Left forelimb (tissue), 1 donor: ENCODE measurements at regions not wholly inside any gene's neighbourhood (a gene's known extent, or its start where the extent isn't known, plus 50 kb on each side); places are given as distances from the start of the nearest gene placed in this dataset.
"Not testable (repeated sequence)": the region's sequence is repeated elsewhere in the genome, so short reads cannot be mapped to it uniquely, and the experiment has no call there.

Source experiments
- DNase-seq: peaks from one replicate; pipeline ENCODE4 v3.0.0-alpha.2; 2018; ENCODE audit warnings: low spot score

DNA sequence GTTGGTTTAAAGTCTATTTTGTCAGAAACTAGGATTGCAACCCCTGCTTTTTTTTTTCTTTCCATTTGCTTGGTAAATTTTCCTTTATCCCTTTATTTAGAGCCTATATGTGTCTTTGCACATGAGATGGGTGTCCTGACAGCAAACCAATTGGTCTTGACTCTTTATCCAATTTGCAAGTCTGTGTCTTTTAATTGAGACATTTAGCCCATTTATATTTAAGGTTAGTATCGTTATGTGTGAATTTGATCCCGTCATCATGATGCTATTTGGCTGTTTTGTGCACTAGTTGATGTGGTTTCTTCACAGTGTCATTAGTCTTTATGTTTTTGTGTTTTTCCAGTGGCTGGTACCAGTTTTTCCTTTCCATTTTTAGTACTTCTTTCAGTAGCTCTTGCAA is 127.7 kb upstream of the ZNF267 start:
- no peak for DNase-seq

DNA sequence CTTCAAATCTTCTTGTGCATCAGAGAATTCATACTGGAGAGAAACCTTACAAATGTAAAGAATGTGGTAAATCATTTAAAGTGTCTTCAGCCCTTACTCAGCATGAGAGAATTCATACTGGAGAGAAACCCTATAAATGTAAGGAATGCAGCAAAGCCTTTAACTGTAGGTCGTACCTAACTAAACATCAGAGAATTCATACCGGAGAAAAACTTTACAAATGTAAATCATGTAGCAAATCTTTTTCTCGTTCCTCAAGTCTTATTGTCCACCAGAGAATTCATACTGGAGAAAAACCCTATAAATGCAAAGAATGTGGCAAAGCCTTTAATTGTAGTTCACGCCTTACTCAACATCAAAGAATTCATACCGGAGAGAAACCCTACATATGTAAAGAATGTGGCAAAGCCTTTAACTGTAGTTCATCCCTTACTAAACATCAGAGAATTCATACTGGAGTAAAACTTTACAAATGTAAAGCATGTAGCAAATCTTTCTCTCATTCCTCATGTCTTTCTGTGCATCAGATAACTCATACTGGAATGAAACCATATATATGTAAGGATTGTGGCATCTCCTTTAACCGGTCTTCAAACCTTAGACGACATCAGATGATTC is 118.5 kb upstream of the ZNF267 start:
- DNase-seq: no peak

DNA sequence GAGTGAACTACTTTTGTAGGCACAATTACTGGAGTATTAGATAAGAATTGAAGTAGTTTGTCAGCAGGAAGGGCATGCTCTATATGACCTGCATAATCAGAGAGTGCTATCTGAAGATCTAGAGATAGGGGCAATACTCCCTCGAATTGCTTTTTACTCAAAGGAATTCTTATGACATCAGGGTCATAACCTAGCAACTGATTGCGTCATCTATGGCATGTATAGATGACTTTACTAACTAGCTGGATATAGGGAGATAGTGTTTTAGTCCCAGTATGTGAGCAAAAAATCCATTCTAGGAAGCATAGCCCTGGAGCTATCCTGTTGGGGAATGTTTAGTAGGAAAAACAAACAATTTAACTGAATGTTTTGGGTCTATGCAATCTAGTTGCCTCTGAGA is 109.5 kb upstream of the ZNF267 start:
- no peak for DNase-seq

DNA sequence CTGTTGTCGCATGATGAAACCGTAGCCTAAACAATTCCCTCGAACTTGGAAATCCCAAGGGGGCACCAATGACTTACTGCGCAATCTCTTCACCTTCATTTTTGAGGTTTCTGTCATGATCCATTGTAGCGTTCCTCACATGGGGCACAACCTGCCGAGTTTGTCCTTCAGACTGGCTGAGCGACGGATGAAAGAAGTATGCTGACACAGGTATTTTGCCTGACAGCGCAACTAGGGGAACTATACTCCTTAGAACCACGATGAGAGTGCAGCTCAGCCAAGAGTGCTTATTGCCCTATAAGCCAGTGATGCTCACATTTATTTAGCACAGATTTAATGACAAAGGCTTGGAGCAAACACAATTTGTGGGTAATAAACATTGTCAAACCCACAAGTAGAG is 106.3 kb upstream of the ZNF267 start:
- DNase-seq: no peak

DNA sequence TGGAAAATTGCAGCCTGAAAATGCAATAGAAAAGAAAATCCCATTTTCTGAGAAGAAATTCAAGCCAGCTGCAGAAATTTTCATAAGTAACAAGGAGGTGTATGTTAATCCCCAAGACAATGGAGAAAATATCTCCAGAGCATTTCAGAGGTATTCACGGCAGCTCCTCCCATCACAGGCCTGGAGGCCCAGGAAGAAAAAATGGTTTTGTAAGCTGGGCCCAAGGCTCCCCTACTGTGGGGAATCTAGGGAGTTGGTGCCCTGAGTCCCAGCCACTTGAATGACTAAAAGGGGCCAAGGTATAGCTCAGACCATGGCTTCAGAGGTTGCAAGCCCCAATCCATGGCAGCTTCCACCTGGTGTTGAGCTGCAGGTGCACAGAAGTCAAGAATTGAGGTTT is 93.3 kb upstream of the ZNF267 start:
- no peak for DNase-seq

DNA sequence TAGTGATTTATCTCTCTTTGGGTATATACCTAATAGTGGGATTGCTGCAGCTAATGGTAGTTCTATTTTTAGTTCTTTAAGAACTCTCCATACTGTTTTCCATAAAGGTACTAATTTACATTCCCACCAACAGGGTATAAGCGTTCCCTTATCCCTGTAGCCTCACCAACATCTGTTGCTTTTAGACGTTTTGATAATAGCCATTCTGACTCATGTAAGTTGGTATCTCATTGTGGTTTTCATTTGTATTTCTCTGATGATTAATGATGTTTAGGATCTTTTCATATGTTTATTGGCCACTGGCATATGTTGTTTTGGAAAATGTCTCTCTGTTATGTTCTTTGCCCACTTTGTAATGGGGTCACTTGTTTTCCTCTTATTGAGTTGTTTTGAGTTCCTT is 88.5 kb upstream of the ZNF267 start:
- no peak for DNase-seq

DNA sequence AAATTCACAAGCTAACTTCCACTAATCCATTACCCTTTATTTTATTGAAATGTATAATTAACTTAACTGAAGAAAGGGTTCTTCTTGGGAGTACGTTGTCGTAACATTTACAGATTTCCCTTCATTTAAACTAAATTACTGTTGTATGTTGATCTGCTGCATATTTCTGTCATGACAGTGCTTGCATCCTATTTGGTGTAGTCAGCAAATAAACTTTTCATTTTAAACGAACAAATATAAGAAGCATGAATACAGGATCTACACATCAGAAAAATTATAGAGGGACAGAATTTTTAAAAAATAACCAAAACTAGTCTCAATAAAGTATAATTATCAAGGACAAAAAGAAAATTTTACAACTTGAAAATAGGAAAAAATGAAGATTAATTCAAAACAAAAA is 66.5 kb upstream of the ZNF267 start:
- no peak for DNase-seq

DNA sequence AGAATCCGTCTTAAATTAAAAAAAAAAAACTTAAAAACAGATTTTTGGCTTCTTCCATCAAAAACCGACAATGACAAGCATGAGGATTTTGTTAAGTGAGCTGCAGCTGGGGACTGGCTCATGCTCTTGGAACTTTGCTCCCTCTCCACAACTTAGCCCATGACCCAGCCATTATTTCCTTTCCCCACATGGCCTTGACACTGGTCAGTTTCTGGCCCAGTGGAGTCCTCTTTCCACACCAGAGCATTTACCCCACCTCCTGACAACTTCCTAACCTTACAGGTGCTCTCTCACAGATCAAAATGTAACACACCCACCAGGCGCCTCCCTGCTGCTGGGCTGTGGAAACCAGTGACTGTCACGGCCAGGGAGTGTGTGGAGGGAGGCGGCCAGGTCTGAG is 62.7 kb upstream of the ZNF267 start:
- DNase-seq: no peak

DNA sequence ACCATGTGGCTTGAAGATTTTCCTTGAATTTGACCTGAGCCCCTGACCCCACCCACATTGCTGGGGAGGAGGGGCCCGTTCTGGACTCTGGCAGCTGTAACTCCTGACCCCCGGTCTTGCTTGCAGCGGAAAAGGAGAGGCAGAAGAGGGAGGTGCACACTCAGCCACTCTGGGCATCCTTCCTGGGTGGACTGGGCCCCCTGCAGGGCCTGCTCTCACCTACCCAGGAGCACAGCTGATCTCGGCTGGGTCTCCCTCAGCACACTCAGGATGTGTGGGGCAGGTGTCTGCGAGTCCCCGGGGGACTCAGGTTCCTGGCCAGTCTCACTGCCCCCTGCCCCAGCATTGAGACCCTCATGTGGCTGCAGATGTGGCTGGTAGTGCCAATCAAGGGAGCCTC is 57.5 kb upstream of the ZNF267 start:
- DNase-seq: not testable (repeated sequence)

DNA sequence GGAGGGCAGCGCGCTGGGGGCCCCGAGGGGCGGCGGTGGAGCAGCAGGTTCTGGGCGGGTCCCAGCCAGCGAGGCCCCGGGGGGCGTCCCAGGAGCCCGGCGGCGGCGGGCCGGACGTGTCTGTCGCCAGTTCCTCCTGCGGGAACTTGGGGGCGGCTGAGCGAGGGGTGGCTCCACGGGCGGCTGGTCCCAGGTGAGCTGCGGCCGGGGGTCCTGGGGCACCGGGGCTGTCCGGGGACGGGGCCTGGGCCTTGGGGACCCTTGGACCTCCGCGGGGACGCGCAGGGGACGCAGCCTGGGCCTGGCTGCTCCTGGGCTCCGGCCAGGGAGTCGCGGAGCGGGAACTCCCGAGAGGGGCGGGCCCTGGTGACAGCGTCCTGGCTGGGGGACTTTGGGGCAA is 54.2 kb upstream of the ZNF267 start:
- DNase-seq: no peak

DNA sequence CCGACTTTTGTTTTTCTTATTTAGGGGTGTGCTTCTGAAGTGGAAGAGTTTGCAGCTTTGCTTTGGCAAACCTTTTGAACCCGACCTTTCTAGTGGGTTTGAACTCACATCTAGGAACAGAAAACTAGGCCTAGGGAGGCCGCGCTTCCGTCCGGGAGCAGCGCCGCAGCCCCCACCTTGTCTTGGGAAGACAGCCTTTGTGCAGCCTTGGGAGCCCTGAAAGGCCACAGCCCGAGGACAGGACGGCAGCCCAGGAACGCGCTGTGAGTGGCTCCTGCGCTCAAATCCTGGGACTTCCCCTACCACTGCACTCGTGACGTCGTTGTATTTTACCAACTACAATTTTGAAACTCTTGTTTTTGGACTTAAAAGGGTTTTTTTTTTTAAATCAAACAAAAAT is 53.7 kb upstream of the ZNF267 start:
- no peak for DNase-seq
